K562 (cell line): ENCODE measurements at regions not wholly inside any gene's neighbourhood (a gene's known extent, or its start where the extent isn't known, plus 50 kb on each side); places are given as distances from the start of the nearest gene placed in this dataset.

Experiments used
- AFF4 ChIP-seq: sonication (generic); formaldehyde crosslinking; IDR thresholded peaks from 2 replicates; pipeline ENCODE4 v1.8.0; 2023; ENCODE audit warnings: mild to moderate bottlenecking, missing genetic modification reagents
- CREB5 ChIP-seq: fragments of 250-450 bp; sonication (Bioruptor Pico); IDR thresholded peaks from 2 replicates; pipeline ENCODE4 v1.5.0; 2020; ENCODE audit warnings: mild to moderate bottlenecking
- E2F4 ChIP-seq: sonication (generic); formaldehyde crosslinking; IDR thresholded peaks from 2 replicates; pipeline ENCODE4 v1.8.0; 2022; ENCODE audit warnings: mild to moderate bottlenecking, low read depth, missing genetic modification reagents
- E2F6 ChIP-seq, 2 experiments: IDR thresholded peaks; 2 replicates each; pipeline ENCODE4 v1.6.1; 2011; ENCODE audit warnings: borderline replicate concordance in 1 of 2, control low read depth in 1 of 2, low read depth in 1 of 2, low read length in 1 of 2, mild to moderate bottlenecking in 1 of 2, mixed read lengths in 1 of 2, moderate library complexity in 1 of 2; ENCODE audit not compliant: insufficient read depth in 1 of 2, insufficient read length in 1 of 2, poor library complexity in 1 of 2, severe bottlenecking in 1 of 2; ENCODE audit errors: extremely low read depth in 1 of 2
- FOXA1 ChIP-seq: fragments of 450-650 bp; IDR thresholded peaks from 2 replicates; pipeline ENCODE4 v1.6.1; 2016; ENCODE audit warnings: mild to moderate bottlenecking, borderline replicate concordance
- FUS ChIP-seq: fragments of 200-400 bp; formaldehyde crosslinking; optimal IDR thresholded peaks from 2 replicates; pipeline ENCODE3; 2017; ENCODE audit warnings: low read depth, low read length
- MYC ChIP-seq, 2 experiments: fragments of 250-450 bp in 1 of 2; sonication (Bioruptor Pico) in 1 of 2; IDR thresholded peaks; 2 replicates each; pipeline versions ENCODE4 v1.5.1 to v1.6.1; 2012 to 2021; ENCODE audit warnings: low read depth in 2 of 2, borderline replicate concordance in 1 of 2, improper control_type of control experiment in 1 of 2, low read length in 1 of 2, mild to moderate bottlenecking in 1 of 2, moderate library complexity in 1 of 2
- NR0B1 ChIP-seq: fragments of 450-650 bp; IDR thresholded peaks from one replicate; pipeline ENCODE4 v1.6.1; 2018; ENCODE audit warnings: mild to moderate bottlenecking, moderate library complexity; ENCODE audit not compliant: partially characterized antibody
- PTBP1 ChIP-seq: fragments of 200-400 bp; formaldehyde crosslinking; IDR thresholded peaks from 2 replicates; pipeline ENCODE4 v1.6.1; 2017; ENCODE audit warnings: low read depth, low read length
- YY1 ChIP-seq, 3 experiments: IDR thresholded peaks; 2 replicates each; pipeline ENCODE4 v1.6.1; 2011; ENCODE audit warnings: low read length in 2 of 3, mild to moderate bottlenecking in 2 of 3, moderate library complexity in 2 of 3, borderline replicate concordance in 1 of 3, control low read depth in 1 of 3, low read depth in 1 of 3; ENCODE audit not compliant: insufficient read depth in 3 of 3, insufficient replicate concordance in 2 of 3, control insufficient read depth in 1 of 3, insufficient read length in 1 of 3; ENCODE audit errors: extremely low read depth in 1 of 3
- ZKSCAN3 ChIP-seq: fragments of 250-450 bp; sonication (Bioruptor Pico); IDR thresholded peaks from 2 replicates; pipeline ENCODE4 v1.4.0; 2020
- ZNF398 ChIP-seq: fragments of 250-450 bp; sonication (Bioruptor Pico); IDR thresholded peaks from 2 replicates; pipeline ENCODE4 v1.8.0; 2021; ENCODE audit warnings: moderate library complexity, mild to moderate bottlenecking, inconsistent platforms

GRCh38 chr7:25495342-25496250 is 267.3 kb upstream of the NPVF start (continued):
- TF ChIP-seq ZNF398 (CRISPR knock-in tag) (no peak), YY1 (IDR thresholded peaks at IDR 0.05; ENCODE audit: borderline replicate concordance in 1 of 3, control insufficient read depth in 1 of 3, extremely low read depth in 1 of 3, insufficient read depth in 3 of 3, insufficient read length in 1 of 3, insufficient replicate concordance in 2 of 3, low read depth in 1 of 3, low read length in 2 of 3) (no peak), FOXA1 (peak; percentile 53; the same call in 1 of the 2 replicates), PTBP1 (no peak), MYC (IDR thresholded peaks at IDR 0.05; ENCODE audit: low read depth, low read length) (peak; percentile 73), MYC (CRISPR knock-in tag; IDR thresholded peaks at IDR 0.05; ENCODE audit: borderline replicate concordance, low read depth) (no peak), E2F4 (CRISPR knock-in tag) (no peak), E2F6 (IDR thresholded peaks at IDR 0.05; ENCODE audit: borderline replicate concordance in 1 of 2, extremely low read depth in 1 of 2, insufficient read depth in 1 of 2, insufficient read length in 1 of 2, low read depth in 1 of 2, low read length in 1 of 2, poor library complexity in 1 of 2, severe bottlenecking in 1 of 2) (peak; percentile 54 to 68), CREB5 (no peak), NR0B1 (no peak), ZKSCAN3 (CRISPR knock-in tag) (no peak), FUS (no peak), AFF4 (no peak)
